Upper lobe of left lung (tissue), 6 donors: ENCODE measurements at regions not wholly inside any gene's neighbourhood (a gene's known extent, or its start where the extent isn't known, plus 50 kb on each side); places are given as distances from the start of the nearest gene placed in this dataset.

Experiments
- ATAC-seq, 2 donors: fragments of 200-7000 bp; cut with Tn5 transposase; one replicate each; pipeline ENCODE4 v1.9.1; 2022; ENCODE audit warnings: mild to moderate bottlenecking in 2 of 2, moderate library complexity in 2 of 2; ENCODE audit not compliant: low FRiP score in 2 of 2
- DNase-seq, 2 donors: peaks; one replicate each; pipeline ENCODE4 v3.0.0-alpha.2; 2019 to 2020
- H3K27ac ChIP-seq, 4 donors: fragments of 200-600 bp; sonication (generic); one replicate each; pipeline ENCODE4 v1.5.1; 2016 to 2019
- H3K27me3 ChIP-seq, 4 donors: fragments of 200-600 bp; sonication (generic); one replicate each; pipeline ENCODE4 v1.5.1; 2017 to 2019
- H3K36me3 ChIP-seq, 4 donors: fragments of 200-600 bp; sonication (generic); one replicate each; pipeline ENCODE4 v1.5.1; 2016 to 2019
- H3K4me1 ChIP-seq, 4 donors: fragments of 200-600 bp; sonication (generic); one replicate each; pipeline ENCODE4 v1.5.1; 2018 to 2019
- H3K4me3 ChIP-seq, 4 donors: fragments of 200-600 bp; sonication (generic); one replicate each; pipeline ENCODE4 v1.5.1; 2017 to 2019; ENCODE audit warnings: mild to moderate bottlenecking in 2 of 4, moderate library complexity in 1 of 4
- H3K9me3 ChIP-seq, 4 donors: fragments of 200-600 bp; sonication (generic); one replicate each; pipeline ENCODE4 v1.5.1; 2018 to 2019
- CTCF ChIP-seq, 6 experiments: fragments of 450-650 bp in 4 of 6; fragments of 200-600 bp in 2 of 6; sonication (generic) in 2 of 6; IDR thresholded peaks; one replicate each; pipeline ENCODE4 v1.5.1; 2016 to 2019; ENCODE audit warnings: antibody characterized with exemption in 6 of 6
- EP300 ChIP-seq, 4 donors: sonication (generic); formaldehyde crosslinking; IDR thresholded peaks; one replicate each; pipeline ENCODE4 v1.5.1; 2017; ENCODE audit warnings: antibody characterized with exemption in 4 of 4, control low read depth in 2 of 4
- POLR2A ChIP-seq, 4 donors: fragments of 450-650 bp; IDR thresholded peaks; one replicate each; pipeline ENCODE4 v1.5.1; 2016 to 2017; ENCODE audit warnings: antibody characterized with exemption in 4 of 4, mild to moderate bottlenecking in 2 of 4
- POLR2AphosphoS5 ChIP-seq, 2 donors: sonication (generic); formaldehyde crosslinking; IDR thresholded peaks; one replicate each; pipeline ENCODE4 v1.5.1; 2017; ENCODE audit warnings: antibody characterized with exemption in 2 of 2
- WGBS, 2 donors: methylation state at CpG; one replicate each; pipeline ENCODE4 v1.1.5; 2017 to 2018; 5-methylcytosine and 5-hydroxymethylcytosine counted together
- donor health status: DM: no; HTN: no; CAD: no; lungs with moderate emphysema.
- donor health status: DM: no; HTN: yes; CAD: no; lungs with severe emphysema.

- H3K27me3 ChIP-seq: no peaks in the 10 kb centered on the region
- no peaks in the 10 kb centered on the region for H3K36me3 ChIP-seq
- no peaks in the 10 kb centered on the region for H3K9me3 ChIP-seq
- no peak for TF ChIP-seq POLR2A (IDR thresholded peaks at IDR 0.05)
- TF ChIP-seq CTCF (IDR thresholded peaks at IDR 0.05): no peak
- TF ChIP-seq POLR2AphosphoS5 (IDR thresholded peaks at IDR 0.05): no peak
- no peak for TF ChIP-seq EP300 (IDR thresholded peaks at IDR 0.05)
- ATAC-seq: no peak
- H3K4me1 ChIP-seq: no peaks in the 10 kb centered on the region
- no peak for DNase-seq
- WGBS, 2 donors: 80 to 94% methylated on average over 2 of the region's 2 CpGs
- no peak overlapping the region for H3K4me3 ChIP-seq
- no peak overlapping the region for H3K27ac ChIP-seq
Observed at GRCh38 chr17:33944826-33945225, 310.3 kb upstream of the CCL2 start.

GRCh38 chr17:33945646-33946546 lies 309.2 kb upstream of the CCL2 start:
- H3K27ac ChIP-seq: no peak overlapping the region
- DNase-seq (no peak), ATAC-seq (no peak)
- H3K4me3 ChIP-seq: no peak overlapping the region
- H3K9me3 ChIP-seq: no peaks in the 10 kb centered on the region
- no peak for TF ChIP-seq CTCF (IDR thresholded peaks at IDR 0.05)
- TF ChIP-seq POLR2AphosphoS5 (IDR thresholded peaks at IDR 0.05): no peak
- TF ChIP-seq POLR2A (IDR thresholded peaks at IDR 0.05): no peak
- TF ChIP-seq EP300 (IDR thresholded peaks at IDR 0.05): no peak
- H3K36me3 ChIP-seq: no peaks in the 10 kb centered on the region
- no peaks in the 10 kb centered on the region for H3K4me1 ChIP-seq
- H3K27me3 ChIP-seq: no peaks in the 10 kb centered on the region
- WGBS, 2 donors: 50 to 57% methylated on average over 6 of the region's 6 CpGs

- Histone ChIP-seq H3K9me3 (no peaks in the 10 kb centered on the region), H3K36me3 (no peaks in the 10 kb centered on the region), H3K27me3 (no peaks in the 10 kb centered on the region), H3K4me3 (no peak overlapping the region), H3K27ac (no peak overlapping the region), H3K4me1 (no peaks in the 10 kb centered on the region)
- DNase-seq (no peak), ATAC-seq (no peak)
- no peak for TF ChIP-seq EP300 (IDR thresholded peaks at IDR 0.05)
- TF ChIP-seq CTCF (IDR thresholded peaks at IDR 0.05): no peak
- TF ChIP-seq POLR2A (IDR thresholded peaks at IDR 0.05): no peak
- no peak for TF ChIP-seq POLR2AphosphoS5 (IDR thresholded peaks at IDR 0.05)
Observed at GRCh38 chr17:33947762-33948161, 307.3 kb upstream of the CCL2 start.

- Histone ChIP-seq H3K27ac (no peak overlapping the region), H3K27me3 (no peaks in the 10 kb centered on the region), H3K4me3 (no peak overlapping the region), H3K36me3 (no peaks in the 10 kb centered on the region), H3K9me3 (no peaks in the 10 kb centered on the region), H3K4me1 (no peaks in the 10 kb centered on the region)
- DNase-seq (no peak), ATAC-seq (no peak)
- no peak for TF ChIP-seq EP300 (IDR thresholded peaks at IDR 0.05)
- TF ChIP-seq POLR2A (IDR thresholded peaks at IDR 0.05): no peak
- TF ChIP-seq CTCF (IDR thresholded peaks at IDR 0.05): no peak
- 69 to 79% methylated on average over 3 to 5 of the region's 7 CpGs for WGBS, 2 donors
Observed at GRCh38 chr17:33948309-33948708, 306.8 kb upstream of the CCL2 start.

- TF ChIP-seq POLR2AphosphoS5 (IDR thresholded peaks at IDR 0.05): no peak
- TF ChIP-seq CTCF (IDR thresholded peaks at IDR 0.05): peak in 1 of 6 experiments; percentile 7
- TF ChIP-seq POLR2A (IDR thresholded peaks at IDR 0.05): no peak
- TF ChIP-seq EP300 (IDR thresholded peaks at IDR 0.05): no peak
- peak in 1 of 2 donors; percentile 26 for DNase-seq
- Histone ChIP-seq H3K4me3 (no peak overlapping the region), H3K27ac (no peak overlapping the region), H3K27me3 (no peaks in the 10 kb centered on the region), H3K36me3 (no peaks in the 10 kb centered on the region), H3K9me3 (no peaks in the 10 kb centered on the region), H3K4me1 (no peaks in the 10 kb centered on the region)
- no peak for ATAC-seq
- 54 to 75% methylated on average over 4 of the region's 4 CpGs for WGBS, 2 donors
Observed at GRCh38 chr17:33949100-33949499, 306.0 kb upstream of the CCL2 start.
